Upper lobe of right lung (tissue), 1 donor: ENCODE measurements at regions not wholly inside any gene's neighbourhood (a gene's known extent, or its start where the extent isn't known, plus 50 kb on each side); places are given as distances from the start of the nearest gene placed in this dataset.

ENCODE experiments used
- ATAC-seq: fragments of 200-7000 bp; cut with Tn5 transposase; one replicate; pipeline ENCODE4 v1.9.1; 2020; ENCODE audit warnings: mild to moderate bottlenecking, moderate library complexity
- DNase-seq: peaks from one replicate; pipeline ENCODE4 v3.0.0-alpha.2; 2020
- H3K27ac ChIP-seq: fragments of 200-600 bp; one replicate; pipeline ENCODE4 v1.8.0; 2022
- H3K27me3 ChIP-seq: fragments of 200-600 bp; one replicate; pipeline ENCODE4 v1.8.0; 2022; ENCODE audit warnings: mild to moderate bottlenecking
- H3K36me3 ChIP-seq: fragments of 200-600 bp; one replicate; pipeline ENCODE4 v1.8.0; 2022
- H3K4me1 ChIP-seq: fragments of 200-600 bp; one replicate; pipeline ENCODE4 v1.8.0; 2022
- H3K4me3 ChIP-seq: fragments of 200-600 bp; one replicate; pipeline ENCODE4 v1.8.0; 2022; ENCODE audit warnings: mild to moderate bottlenecking
- H3K9me3 ChIP-seq: fragments of 200-600 bp; one replicate; pipeline ENCODE4 v1.8.0; 2022
- intact Hi-C: fragments of 100-400 bp; cut with DNase I; formaldehyde crosslinking; loops from one replicate; pipeline ENCODE4 v1.11.0; 2022
- TF ChIP-seq, protein P1 (sequence below): fragments of 200-600 bp; IDR thresholded peaks from one replicate; pipeline ENCODE4 v1.8.0; 2022; ENCODE audit warnings: antibody characterized with exemption
- donor health status: DM: no; HTN: yes; CAD: no; lungs with severe emphysema.

DNA sequence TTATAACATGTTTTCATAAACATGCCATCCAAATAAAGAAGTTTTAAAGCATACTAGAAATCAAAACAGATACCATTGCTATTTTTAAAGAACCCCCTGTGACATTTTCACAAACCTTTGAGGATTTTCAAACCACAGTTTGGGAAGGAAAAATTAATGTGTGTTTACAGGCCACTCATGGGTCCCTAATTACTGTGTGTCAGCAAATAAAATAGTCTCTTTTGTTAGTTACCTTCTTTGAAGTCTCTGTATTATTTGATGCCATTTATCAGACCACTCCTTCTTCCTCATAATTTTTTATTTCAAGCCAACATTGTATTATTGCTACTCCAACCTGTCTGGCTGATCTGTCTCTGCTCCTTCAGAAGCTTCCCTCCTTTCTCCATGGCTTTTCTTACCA lies 72.6 kb upstream of the TET2 start:
- H3K9me3 ChIP-seq, result no peaks in the 10 kb centered on the region
- TF ChIP-seq, protein P1, sequence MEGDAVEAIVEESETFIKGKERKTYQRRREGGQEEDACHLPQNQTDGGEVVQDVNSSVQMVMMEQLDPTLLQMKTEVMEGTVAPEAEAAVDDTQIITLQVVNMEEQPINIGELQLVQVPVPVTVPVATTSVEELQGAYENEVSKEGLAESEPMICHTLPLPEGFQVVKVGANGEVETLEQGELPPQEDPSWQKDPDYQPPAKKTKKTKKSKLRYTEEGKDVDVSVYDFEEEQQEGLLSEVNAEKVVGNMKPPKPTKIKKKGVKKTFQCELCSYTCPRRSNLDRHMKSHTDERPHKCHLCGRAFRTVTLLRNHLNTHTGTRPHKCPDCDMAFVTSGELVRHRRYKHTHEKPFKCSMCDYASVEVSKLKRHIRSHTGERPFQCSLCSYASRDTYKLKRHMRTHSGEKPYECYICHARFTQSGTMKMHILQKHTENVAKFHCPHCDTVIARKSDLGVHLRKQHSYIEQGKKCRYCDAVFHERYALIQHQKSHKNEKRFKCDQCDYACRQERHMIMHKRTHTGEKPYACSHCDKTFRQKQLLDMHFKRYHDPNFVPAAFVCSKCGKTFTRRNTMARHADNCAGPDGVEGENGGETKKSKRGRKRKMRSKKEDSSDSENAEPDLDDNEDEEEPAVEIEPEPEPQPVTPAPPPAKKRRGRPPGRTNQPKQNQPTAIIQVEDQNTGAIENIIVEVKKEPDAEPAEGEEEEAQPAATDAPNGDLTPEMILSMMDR, result no peak
- ATAC-seq (no peak), DNase-seq (no peak)
- H3K4me3 ChIP-seq, result no peak overlapping the region
- H3K27me3 ChIP-seq, result no peaks in the 10 kb centered on the region
- no peak overlapping the region for H3K27ac ChIP-seq
- intact Hi-C loops, result no loop called here
- no peaks in the 10 kb centered on the region for H3K36me3 ChIP-seq
- no peaks in the 10 kb centered on the region for H3K4me1 ChIP-seq

- Histone ChIP-seq H3K27ac (no peak overlapping the region), H3K36me3 (no peaks in the 10 kb centered on the region), H3K9me3 (no peaks in the 10 kb centered on the region), H3K27me3 (no peaks in the 10 kb centered on the region), H3K4me3 (no peak overlapping the region), H3K4me1 (no peaks in the 10 kb centered on the region)
- intact Hi-C loops, result no loop called here
- DNase-seq (no peak), ATAC-seq (no peak)
- TF ChIP-seq, protein P1, result no peak
Measured at GRCh38 chr4:105075045-105075444, 71.6 kb upstream of the TET2 start.

GRCh38 chr4:105088110-105088879 lies 58.4 kb upstream of the TET2 start:
- Histone ChIP-seq H3K9me3 (no peaks in the 10 kb centered on the region), H3K27me3 (no peaks in the 10 kb centered on the region), H3K27ac (no peak overlapping the region), H3K4me1 (peaks cover 7% of the 10 kb centered on the region), H3K4me3 (no peak overlapping the region), H3K36me3 (no peaks in the 10 kb centered on the region)
- intact Hi-C loops, result no loop called here
- DNase-seq, result no peak
- TF ChIP-seq, protein P1, result no peak
- ATAC-seq, result peak; percentile 56

GRCh38 chr4:105092356-105092755 lies 54.3 kb upstream of the TET2 start:
- Histone ChIP-seq H3K9me3 (peaks cover 13% of the 10 kb centered on the region), H3K4me1 (peaks cover 7% of the 10 kb centered on the region), H3K27ac (no peak overlapping the region), H3K27me3 (no peaks in the 10 kb centered on the region), H3K4me3 (no peak overlapping the region), H3K36me3 (no peaks in the 10 kb centered on the region)
- TF ChIP-seq, protein P1, result no peak
- no peak for ATAC-seq
- intact Hi-C loops, result no loop called here
- no peak for DNase-seq

DNA sequence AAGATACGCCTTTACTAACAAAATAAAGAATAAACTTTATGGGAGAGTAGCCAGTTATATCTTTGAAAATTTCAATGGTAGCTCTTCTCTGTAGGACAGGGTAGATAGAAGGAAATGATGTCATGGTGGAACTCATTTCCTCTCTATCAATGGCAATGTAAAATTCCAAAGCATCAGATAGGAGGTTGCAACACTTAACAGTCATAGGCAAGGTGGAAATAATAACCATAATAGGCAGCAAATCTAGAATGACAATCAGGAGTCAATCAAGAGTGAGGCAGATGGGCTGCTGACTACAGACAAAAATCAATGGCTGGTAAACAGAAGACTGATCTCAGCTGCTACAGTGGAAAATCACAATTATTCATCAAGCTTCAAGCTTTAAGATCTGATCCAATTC lies 53.9 kb upstream of the TET2 start:
- intact Hi-C loops, result no loop called here
- peaks cover 7% of the 10 kb centered on the region for H3K4me1 ChIP-seq
- H3K27me3 ChIP-seq, result no peaks in the 10 kb centered on the region
- H3K36me3 ChIP-seq, result no peaks in the 10 kb centered on the region
- DNase-seq (no peak), ATAC-seq (no peak)
- TF ChIP-seq, protein P1, result no peak
- no peak overlapping the region for H3K27ac ChIP-seq
- no peak overlapping the region for H3K4me3 ChIP-seq
- H3K9me3 ChIP-seq, result peaks cover 15% of the 10 kb centered on the region
